OCI-LY1 (cell line): ENCODE measurements at regions not wholly inside any gene's neighbourhood (a gene's known extent, or its start where the extent isn't known, plus 50 kb on each side); places are given as distances from the start of the nearest gene placed in this dataset.
A peak's percentile ranks its signal among the peaks of the same experiment; 100 is the strongest.

ENCODE experiments used
- H2AFZ ChIP-seq: fragments of 200-600 bp; sonication (generic), shearing (Covaris generic); 2 replicates; pipeline ENCODE4 v1.6.0; 2014; ENCODE audit warnings: antibody characterized with exemption, mild to moderate bottlenecking, low read length
- H3F3A ChIP-seq: fragments of 200-600 bp; sonication (generic), shearing (Covaris generic); 2 replicates; pipeline ENCODE4 v1.6.0; 2014; ENCODE audit warnings: mild to moderate bottlenecking, antibody characterized with exemption, low read length, moderate library complexity; ENCODE audit not compliant: insufficient read depth
- H3K27ac ChIP-seq: fragments of 200-600 bp; sonication (generic); 2 replicates; pipeline ENCODE4 v1.5.1; 2014; ENCODE audit warnings: low read length, mixed run types, mild to moderate bottlenecking, low read depth; ENCODE audit not compliant: poor library complexity, severe bottlenecking
- H3K27me3 ChIP-seq: fragments of 200-600 bp; sonication (generic); 2 replicates; pipeline ENCODE4 v1.6.0; 2014; ENCODE audit warnings: antibody characterized with exemption, mild to moderate bottlenecking, low read length, moderate library complexity; ENCODE audit not compliant: insufficient read depth
- H3K36me3 ChIP-seq: fragments of 200-600 bp; sonication (generic); 2 replicates; pipeline ENCODE4 v1.6.1; 2014; ENCODE audit warnings: mild to moderate bottlenecking, antibody characterized with exemption, low read length, moderate library complexity, mixed read lengths; ENCODE audit not compliant: insufficient read depth
- H3K4me1 ChIP-seq: fragments of 200-600 bp; sonication (generic); 2 replicates; pipeline ENCODE4 v1.5.1; 2014; ENCODE audit warnings: mild to moderate bottlenecking, low read length, moderate library complexity; ENCODE audit not compliant: insufficient read depth, severe bottlenecking
- H3K4me2 ChIP-seq: fragments of 200-600 bp; sonication (generic), shearing (Covaris generic); 2 replicates; pipeline ENCODE4 v1.6.1; 2014; ENCODE audit warnings: low read length
- H3K4me3 ChIP-seq: fragments of 200-600 bp; sonication (generic); 2 replicates; pipeline ENCODE4 v1.5.1; 2014; ENCODE audit warnings: low read length, low read depth, mild to moderate bottlenecking, mixed read lengths; ENCODE audit not compliant: poor library complexity, severe bottlenecking
- H3K79me2 ChIP-seq: fragments of 200-600 bp; shearing (Covaris generic); 2 replicates; pipeline ENCODE4 v1.6.1; 2016; ENCODE audit warnings: mixed run types, low read length, mixed read lengths; ENCODE audit not compliant: insufficient read depth
- H3K9ac ChIP-seq: fragments of 200-600 bp; sonication (generic), shearing (Covaris generic); 2 replicates; pipeline ENCODE4 v1.6.1; 2014; ENCODE audit warnings: mild to moderate bottlenecking, low read length, mixed read lengths
- H3K9me2 ChIP-seq: fragments of 200-600 bp; sonication (generic), shearing (Covaris generic); 2 replicates; pipeline ENCODE4 v1.6.1; 2014; ENCODE audit warnings: low read depth, mild to moderate bottlenecking, low read length, mixed read lengths
- H3K9me3 ChIP-seq: fragments of 200-600 bp; shearing (Covaris generic); 2 replicates; pipeline ENCODE4 v1.6.1; 2014; ENCODE audit warnings: low read length, mixed read lengths
- H4K20me1 ChIP-seq: fragments of 200-600 bp; sonication (generic), shearing (Covaris generic); 2 replicates; pipeline ENCODE4 v1.6.0; 2016; ENCODE audit warnings: mild to moderate bottlenecking, low read length; ENCODE audit not compliant: insufficient read depth
- EZH2 ChIP-seq: fragments of 200-600 bp; sonication (generic), shearing (Covaris generic); IDR thresholded peaks from 2 replicates; pipeline ENCODE4 v1.8.0; 2017; ENCODE audit warnings: borderline replicate concordance, mixed run types, mild to moderate bottlenecking, antibody characterized with exemption, low read length, moderate library complexity, mixed read lengths
- TF ChIP-seq, protein P1 (sequence below): fragments of 200-600 bp; sonication (generic), shearing (Covaris generic); IDR thresholded peaks from 2 replicates; pipeline ENCODE4 v1.5.1; 2017; ENCODE audit warnings: mild to moderate bottlenecking, antibody characterized with exemption, low read length, moderate library complexity, mixed read lengths

DNA sequence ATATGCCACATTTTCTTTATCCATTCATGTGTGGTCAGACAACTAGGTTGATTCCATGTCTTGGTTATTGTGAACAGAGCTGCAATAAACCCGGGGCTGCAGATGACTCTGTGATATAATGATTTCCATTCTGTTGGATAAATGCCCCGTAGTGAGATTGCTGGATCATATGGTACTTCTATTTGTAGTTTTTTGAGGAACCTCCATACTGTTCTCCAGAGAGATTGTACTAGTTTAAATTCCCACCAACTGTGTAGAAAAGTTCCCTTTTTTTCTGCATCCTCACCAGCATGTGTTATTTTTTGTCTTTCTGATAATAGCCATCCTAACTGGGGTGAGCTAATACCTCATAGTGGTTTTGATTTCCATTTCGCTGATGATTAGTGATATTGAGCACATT lies 62.2 kb upstream of the MAP3K4 start:
- no peak overlapping the region for H3K9ac ChIP-seq
- H3K4me3 ChIP-seq, result no peak overlapping the region
- no peak overlapping the region for H2AFZ ChIP-seq
- H4K20me1 ChIP-seq, result no peaks in the 10 kb centered on the region
- no peak overlapping the region for H3K27ac ChIP-seq
- no peaks in the 10 kb centered on the region for H3K79me2 ChIP-seq
- TF ChIP-seq, protein P1, sequence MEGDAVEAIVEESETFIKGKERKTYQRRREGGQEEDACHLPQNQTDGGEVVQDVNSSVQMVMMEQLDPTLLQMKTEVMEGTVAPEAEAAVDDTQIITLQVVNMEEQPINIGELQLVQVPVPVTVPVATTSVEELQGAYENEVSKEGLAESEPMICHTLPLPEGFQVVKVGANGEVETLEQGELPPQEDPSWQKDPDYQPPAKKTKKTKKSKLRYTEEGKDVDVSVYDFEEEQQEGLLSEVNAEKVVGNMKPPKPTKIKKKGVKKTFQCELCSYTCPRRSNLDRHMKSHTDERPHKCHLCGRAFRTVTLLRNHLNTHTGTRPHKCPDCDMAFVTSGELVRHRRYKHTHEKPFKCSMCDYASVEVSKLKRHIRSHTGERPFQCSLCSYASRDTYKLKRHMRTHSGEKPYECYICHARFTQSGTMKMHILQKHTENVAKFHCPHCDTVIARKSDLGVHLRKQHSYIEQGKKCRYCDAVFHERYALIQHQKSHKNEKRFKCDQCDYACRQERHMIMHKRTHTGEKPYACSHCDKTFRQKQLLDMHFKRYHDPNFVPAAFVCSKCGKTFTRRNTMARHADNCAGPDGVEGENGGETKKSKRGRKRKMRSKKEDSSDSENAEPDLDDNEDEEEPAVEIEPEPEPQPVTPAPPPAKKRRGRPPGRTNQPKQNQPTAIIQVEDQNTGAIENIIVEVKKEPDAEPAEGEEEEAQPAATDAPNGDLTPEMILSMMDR, result no peak
- H3K9me2 ChIP-seq, result no peaks in the 10 kb centered on the region
- no peaks in the 10 kb centered on the region for H3K27me3 ChIP-seq
- no peaks in the 10 kb centered on the region for H3K4me1 ChIP-seq
- H3K9me3 ChIP-seq, result no peaks in the 10 kb centered on the region
- H3F3A ChIP-seq, result no peaks in the 10 kb centered on the region
- H3K4me2 ChIP-seq, result no peak overlapping the region
- H3K36me3 ChIP-seq, result no peaks in the 10 kb centered on the region

DNA sequence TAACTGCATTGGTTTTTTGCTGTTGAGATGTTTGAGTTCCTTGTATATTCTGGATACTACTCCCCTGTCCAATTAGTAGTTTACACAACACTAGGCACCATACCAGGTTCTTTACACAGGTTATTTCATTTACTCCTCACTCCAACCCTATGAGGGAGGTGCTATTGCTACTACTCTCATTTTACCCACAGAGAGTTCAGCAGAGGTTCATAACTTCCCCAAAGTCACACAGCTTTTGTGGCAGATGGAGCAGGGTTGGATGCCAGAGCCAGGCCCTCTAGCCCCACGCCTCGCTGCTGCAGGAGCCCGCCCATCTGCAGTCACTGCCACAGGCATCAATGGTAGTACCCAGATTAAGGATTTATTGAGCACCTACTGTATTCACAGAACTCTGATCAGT lies 61.7 kb upstream of the MAP3K4 start:
- Histone ChIP-seq H3K27ac (no peak overlapping the region), H3K4me3 (no peak overlapping the region), H4K20me1 (no peaks in the 10 kb centered on the region), H2AFZ (no peak overlapping the region), H3K4me1 (no peaks in the 10 kb centered on the region), H3K36me3 (no peaks in the 10 kb centered on the region), H3K9me3 (no peaks in the 10 kb centered on the region), H3F3A (no peaks in the 10 kb centered on the region), H3K9me2 (no peaks in the 10 kb centered on the region), H3K9ac (no peak overlapping the region), H3K79me2 (no peaks in the 10 kb centered on the region), H3K4me2 (no peak overlapping the region), H3K27me3 (no peaks in the 10 kb centered on the region)
- TF ChIP-seq, protein P1, result no peak
- no peak for TF ChIP-seq EZH2

DNA sequence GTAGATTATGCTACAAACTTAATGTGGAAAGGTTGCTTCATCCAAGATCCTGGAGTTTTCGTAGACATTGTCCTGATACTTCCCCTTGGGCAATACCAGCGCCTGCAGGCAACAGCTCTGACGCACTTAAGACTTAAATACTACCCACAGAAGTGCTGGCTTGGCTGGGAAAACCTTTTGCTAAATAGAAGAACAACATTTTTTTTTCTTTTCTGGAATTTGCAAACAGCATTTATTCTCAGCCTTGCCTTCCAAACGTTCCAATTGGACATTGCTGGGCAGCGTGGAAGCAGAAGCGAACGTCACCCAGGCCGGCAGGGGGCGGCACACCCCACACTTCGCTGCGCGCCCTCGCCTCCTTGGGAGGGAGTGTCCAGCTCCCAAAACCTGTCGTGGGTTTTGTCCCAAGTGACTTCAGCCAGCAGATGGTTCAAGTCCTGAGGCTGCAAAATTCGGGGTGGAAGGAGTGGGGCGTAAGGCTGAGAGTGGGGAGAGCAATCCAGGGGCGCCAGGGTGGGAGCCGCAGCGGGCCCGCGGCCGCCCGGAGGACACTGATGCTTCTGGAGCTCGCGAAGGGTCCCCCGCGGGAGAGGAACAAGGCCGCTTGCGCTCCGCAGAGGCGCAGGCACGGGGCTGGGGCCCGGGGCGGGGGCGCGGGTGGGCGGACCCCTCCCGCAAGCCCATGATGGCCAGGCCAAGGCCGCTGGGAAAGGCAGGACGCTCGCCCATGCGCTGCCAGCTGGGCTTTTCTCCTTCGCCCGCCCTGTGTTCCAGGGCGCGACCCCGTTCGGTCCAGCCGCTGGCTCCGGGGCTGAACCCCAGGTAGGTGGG lies 60.8 kb upstream of the MAP3K4 start:
- Histone ChIP-seq H3K27me3 (no peaks in the 10 kb centered on the region), H3K9me3 (peaks cover 3% of the 10 kb centered on the region; the same call in 1 of the 2 replicates), H3F3A (no peaks in the 10 kb centered on the region), H3K4me2 (no peak overlapping the region), H3K79me2 (no peaks in the 10 kb centered on the region), H3K9ac (no peak overlapping the region), H4K20me1 (no peaks in the 10 kb centered on the region), H3K4me1 (no peaks in the 10 kb centered on the region), H3K4me3 (no peak overlapping the region), H3K9me2 (no peaks in the 10 kb centered on the region), H3K36me3 (no peaks in the 10 kb centered on the region), H2AFZ (no peak overlapping the region), H3K27ac (no peak overlapping the region)
- no peak for TF ChIP-seq EZH2
- TF ChIP-seq, protein P1, result peak; percentile 76
